Endothelial cell of umbilical vein (primary cell): ENCODE measurements at regions not wholly inside any gene's neighbourhood (a gene's known extent, or its start where the extent isn't known, plus 50 kb on each side); places are given as distances from the start of the nearest gene placed in this dataset.

ENCODE experiments used
- BruUV-seq: library from RNA; stranded (reverse); fragments of 400-500 nt; replicated peaks from 2 replicates; lab custom pipeline; 2021; lab: Mats Ljungman, UMichigan
- CTCF ChIA-PET: fragments of 300-600, 350-600 bp; sonication (Branson Sonifier 250); formaldehyde crosslinking; loops from one replicate; lab custom pipeline; 2021; ENCODE audit warnings: antibody characterized with exemption, inconsistent platforms; lab: Charles Lee
- POLR2A ChIA-PET: fragments of 300-600, 350-600 bp; sonication (Branson Sonifier 250); formaldehyde crosslinking; loops from one replicate; lab custom pipeline; 2021; ENCODE audit warnings: antibody characterized with exemption, inconsistent platforms; lab: Charles Lee
- DNase-seq: peaks from one replicate; pipeline ENCODE4 v3.0.0-alpha.2; 2011; ENCODE audit warnings: low read depth, low spot score
- FAIRE-seq: peaks from 2 replicates; lab custom pipeline; 2011; peaks lifted over from hg19 to GRCh38; lab: Jason Lieb, UNC
- H2AFZ ChIP-seq: 2 replicates; pipeline ENCODE4 v1.6.0; 2012; ENCODE audit warnings: low read depth, low read length, control low read depth, inconsistent platforms
- H3K27ac ChIP-seq: 2 replicates; pipeline ENCODE4 v1.5.1; 2011; ENCODE audit warnings: low read depth, mild to moderate bottlenecking, control low read depth, low read length, moderate library complexity; ENCODE audit not compliant: insufficient read depth
- H3K27me3 ChIP-seq, 2 experiments: 2 replicates each; pipeline versions ENCODE4 v1.6.0 to v1.6.1; 2011; ENCODE audit warnings: low read length in 2 of 2, mixed read lengths in 1 of 2; ENCODE audit not compliant: control insufficient read depth in 2 of 2, insufficient read depth in 2 of 2
- H3K36me3 ChIP-seq, 2 experiments: 2 replicates in 1 of 2; 3 replicates in 1 of 2; pipeline ENCODE4 v1.5.1; 2011; ENCODE audit warnings: low read length in 2 of 2, mild to moderate bottlenecking in 1 of 2, moderate library complexity in 1 of 2; ENCODE audit not compliant: control insufficient read depth in 2 of 2, insufficient read depth in 2 of 2; ENCODE audit errors: extremely low read depth in 1 of 2
- H3K4me1 ChIP-seq: 3 replicates; pipeline ENCODE4 v1.5.1; 2011; ENCODE audit warnings: mild to moderate bottlenecking, low read length; ENCODE audit not compliant: control insufficient read depth, insufficient read depth; ENCODE audit errors: extremely low read depth
- H3K4me2 ChIP-seq: 2 replicates; pipeline ENCODE4 v1.6.1; 2011; ENCODE audit warnings: low read length, control low read depth, mixed read lengths; ENCODE audit not compliant: insufficient read depth
- H3K4me3 ChIP-seq, 3 experiments: fragments of 200-600 bp in 1 of 3; sonication (generic), shearing (Covaris generic) in 1 of 3; replicated peaks in 1 of 3; 2 replicates each; pipeline ENCODE4 v1.5.1; 2011 to 2016; ENCODE audit warnings: control low read depth in 3 of 3, low read length in 3 of 3, mild to moderate bottlenecking in 2 of 3, inconsistent platforms in 1 of 3, low read depth in 1 of 3, moderate library complexity in 1 of 3; ENCODE audit not compliant: insufficient read depth in 1 of 3
- H3K79me2 ChIP-seq: 2 replicates; pipeline ENCODE4 v1.6.0; 2012; ENCODE audit warnings: low read length, inconsistent platforms; ENCODE audit not compliant: control insufficient read depth, insufficient read depth
- H3K9ac ChIP-seq: replicated peaks from 2 replicates; pipeline ENCODE3; 2011; ENCODE audit warnings: low read length, control low read depth; ENCODE audit not compliant: insufficient read depth; ENCODE audit errors: extremely low read depth
- H3K9me1 ChIP-seq: replicated peaks from 3 replicates; pipeline ENCODE4 v1.6.0; 2011; ENCODE audit warnings: mild to moderate bottlenecking, low read length; ENCODE audit not compliant: control insufficient read depth, insufficient read depth; ENCODE audit errors: extremely low read depth
- H3K9me3 ChIP-seq: replicated peaks from 2 replicates; pipeline ENCODE4 v1.5.1; 2012; ENCODE audit warnings: low read length, inconsistent platforms; ENCODE audit not compliant: control insufficient read depth, insufficient read depth
- H4K20me1 ChIP-seq: replicated peaks from 2 replicates; pipeline ENCODE3; 2011; ENCODE audit warnings: mild to moderate bottlenecking, low read length; ENCODE audit not compliant: control insufficient read depth, insufficient read depth; ENCODE audit errors: extremely low read depth
- EZH2 ChIP-seq: IDR thresholded peaks from 2 replicates; pipeline ENCODE4 v1.6.1; 2012; ENCODE audit warnings: borderline replicate concordance, low read depth, mild to moderate bottlenecking, moderate library complexity, low read length, inconsistent platforms; ENCODE audit not compliant: severe bottlenecking
- FOS ChIP-seq: IDR thresholded peaks from 2 replicates; pipeline ENCODE4 v1.6.1; 2011; ENCODE audit warnings: mild to moderate bottlenecking, low read length, moderate library complexity, borderline replicate concordance; ENCODE audit not compliant: insufficient read depth
- GATA2 ChIP-seq: IDR thresholded peaks from 2 replicates; pipeline ENCODE4 v1.7.0; 2011; ENCODE audit warnings: low read depth, mild to moderate bottlenecking, moderate library complexity, mixed read lengths, low read length; ENCODE audit not compliant: insufficient read length, insufficient read depth
- JUN ChIP-seq: IDR thresholded peaks from 2 replicates; pipeline ENCODE4 v1.6.1; 2011; ENCODE audit warnings: borderline replicate concordance, low read depth; ENCODE audit not compliant: insufficient read length, insufficient read depth
- MYC ChIP-seq: IDR thresholded peaks from one replicate; pipeline ENCODE4 v1.6.1; 2011; ENCODE audit warnings: mild to moderate bottlenecking, low read depth, low read length
- POLR2A ChIP-seq: IDR thresholded peaks from 2 replicates; pipeline ENCODE4 v1.6.1; 2012; ENCODE audit warnings: low read depth, mild to moderate bottlenecking, control low read depth, low read length
- POLR2AphosphoS5 ChIP-seq: IDR thresholded peaks from 2 replicates; pipeline ENCODE4 v1.6.1; 2012; ENCODE audit warnings: low read depth, mild to moderate bottlenecking, control low read depth, low read length, moderate library complexity; ENCODE audit not compliant: insufficient read depth
- dilution Hi-C: fragments of 300-500 bp; cut with MboI; formaldehyde crosslinking; loops from one replicate; pipeline ENCODE4 v1.15.0; 2019; ENCODE audit warnings: low sequenced_read_pairs; ENCODE audit not compliant: extremely low pct_ligation_motif_present
- intact Hi-C: fragments of 100-400 bp; cut with micrococcal nuclease; formaldehyde crosslinking; loops from one replicate; pipeline ENCODE4 v1.10.0; 2022
- TF ChIP-seq, protein P1 (sequence below), 2 donors: IDR thresholded peaks; 1 replicate in 1 of 2; 2 replicates in 1 of 2; pipeline ENCODE4 v1.5.1; 2011; ENCODE audit warnings: low read length in 2 of 2, mild to moderate bottlenecking in 2 of 2, moderate library complexity in 2 of 2, control low read depth in 1 of 2, inconsistent platforms in 1 of 2, low read depth in 1 of 2; ENCODE audit not compliant: insufficient read depth in 1 of 2; ENCODE audit errors: extremely low read depth in 1 of 2
- TF ChIP-seq, protein P2 (sequence below): IDR thresholded peaks from 2 replicates; pipeline ENCODE4 v1.6.1; 2011; ENCODE audit not compliant: insufficient read depth, insufficient read length

GRCh38 chr4:32776435-32777203 lies 2056.4 kb downstream of the PCDH7 start:
- DNase-seq (no peak), FAIRE-seq (no peak)
- intact Hi-C loops = loop anchor here (10.0 kb wide), 1 partner anchor 1402 kb away; no protein-coding TSS in a partner anchor
- no peaks in the 10 kb centered on the region for H3K36me3 ChIP-seq
- BruUV-seq = no TSS peak
- H4K20me1 ChIP-seq = no peaks in the 10 kb centered on the region
- no peaks in the 10 kb centered on the region for H3K79me2 ChIP-seq
- no peak overlapping the region for H3K4me3 ChIP-seq
- no peak overlapping the region for H2AFZ ChIP-seq
- H3K27ac ChIP-seq = no peak overlapping the region
- no peak for TF ChIP-seq POLR2A
- TF ChIP-seq, protein P1, sequence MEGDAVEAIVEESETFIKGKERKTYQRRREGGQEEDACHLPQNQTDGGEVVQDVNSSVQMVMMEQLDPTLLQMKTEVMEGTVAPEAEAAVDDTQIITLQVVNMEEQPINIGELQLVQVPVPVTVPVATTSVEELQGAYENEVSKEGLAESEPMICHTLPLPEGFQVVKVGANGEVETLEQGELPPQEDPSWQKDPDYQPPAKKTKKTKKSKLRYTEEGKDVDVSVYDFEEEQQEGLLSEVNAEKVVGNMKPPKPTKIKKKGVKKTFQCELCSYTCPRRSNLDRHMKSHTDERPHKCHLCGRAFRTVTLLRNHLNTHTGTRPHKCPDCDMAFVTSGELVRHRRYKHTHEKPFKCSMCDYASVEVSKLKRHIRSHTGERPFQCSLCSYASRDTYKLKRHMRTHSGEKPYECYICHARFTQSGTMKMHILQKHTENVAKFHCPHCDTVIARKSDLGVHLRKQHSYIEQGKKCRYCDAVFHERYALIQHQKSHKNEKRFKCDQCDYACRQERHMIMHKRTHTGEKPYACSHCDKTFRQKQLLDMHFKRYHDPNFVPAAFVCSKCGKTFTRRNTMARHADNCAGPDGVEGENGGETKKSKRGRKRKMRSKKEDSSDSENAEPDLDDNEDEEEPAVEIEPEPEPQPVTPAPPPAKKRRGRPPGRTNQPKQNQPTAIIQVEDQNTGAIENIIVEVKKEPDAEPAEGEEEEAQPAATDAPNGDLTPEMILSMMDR (IDR thresholded peaks at IDR 0.05; ENCODE audit: extremely low read depth in 1 of 2, insufficient read depth in 1 of 2, low read depth in 1 of 2, low read length in 2 of 2) = no peak
- TF ChIP-seq EZH2 = no peak
- TF ChIP-seq GATA2 = no peak
- no peak for TF ChIP-seq POLR2AphosphoS5
- TF ChIP-seq JUN = no peak
- TF ChIP-seq MYC = no peak
- TF ChIP-seq FOS = no peak
- TF ChIP-seq, protein P2, sequence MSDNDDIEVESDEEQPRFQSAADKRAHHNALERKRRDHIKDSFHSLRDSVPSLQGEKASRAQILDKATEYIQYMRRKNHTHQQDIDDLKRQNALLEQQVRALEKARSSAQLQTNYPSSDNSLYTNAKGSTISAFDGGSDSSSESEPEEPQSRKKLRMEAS = no peak
- no peaks in the 10 kb centered on the region for H3K9me3 ChIP-seq
- ChIA-PET POLR2A (no interaction called here), CTCF (interaction anchor here (1.6 kb wide), 1 partner anchor 14 kb away, joined by 3 read pairs; no protein-coding TSS in a partner anchor)
- no peaks in the 10 kb centered on the region for H3K27me3 ChIP-seq
- H3K9ac ChIP-seq = no peak overlapping the region
- H3K4me2 ChIP-seq = no peak overlapping the region
- H3K9me1 ChIP-seq = no peaks in the 10 kb centered on the region
- H3K4me1 ChIP-seq = no peaks in the 10 kb centered on the region
- dilution Hi-C loops = no loop called here
